ENCODE measurements at regions not wholly inside any gene's neighbourhood (a gene's known extent, or its start where the extent isn't known, plus 50 kb on each side); places are given as distances from the start of the nearest gene placed in this dataset.

- TF ChIP-seq, protein P1, sequence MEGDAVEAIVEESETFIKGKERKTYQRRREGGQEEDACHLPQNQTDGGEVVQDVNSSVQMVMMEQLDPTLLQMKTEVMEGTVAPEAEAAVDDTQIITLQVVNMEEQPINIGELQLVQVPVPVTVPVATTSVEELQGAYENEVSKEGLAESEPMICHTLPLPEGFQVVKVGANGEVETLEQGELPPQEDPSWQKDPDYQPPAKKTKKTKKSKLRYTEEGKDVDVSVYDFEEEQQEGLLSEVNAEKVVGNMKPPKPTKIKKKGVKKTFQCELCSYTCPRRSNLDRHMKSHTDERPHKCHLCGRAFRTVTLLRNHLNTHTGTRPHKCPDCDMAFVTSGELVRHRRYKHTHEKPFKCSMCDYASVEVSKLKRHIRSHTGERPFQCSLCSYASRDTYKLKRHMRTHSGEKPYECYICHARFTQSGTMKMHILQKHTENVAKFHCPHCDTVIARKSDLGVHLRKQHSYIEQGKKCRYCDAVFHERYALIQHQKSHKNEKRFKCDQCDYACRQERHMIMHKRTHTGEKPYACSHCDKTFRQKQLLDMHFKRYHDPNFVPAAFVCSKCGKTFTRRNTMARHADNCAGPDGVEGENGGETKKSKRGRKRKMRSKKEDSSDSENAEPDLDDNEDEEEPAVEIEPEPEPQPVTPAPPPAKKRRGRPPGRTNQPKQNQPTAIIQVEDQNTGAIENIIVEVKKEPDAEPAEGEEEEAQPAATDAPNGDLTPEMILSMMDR (IDR thresholded peaks at IDR 0.05), result no peak
- no peak for TF ChIP-seq EMX1 (CRISPR knock-in tag; IDR thresholded peaks at IDR 0.05)
Measured at GRCh38 chr5:122586351-122586750, 188.5 kb upstream of the SNX2 start.

Measured in WTC11 (cell line).